HUES64 (cell line): ENCODE measurements at regions not wholly inside any gene's neighbourhood (a gene's known extent, or its start where the extent isn't known, plus 50 kb on each side); places are given as distances from the start of the nearest gene placed in this dataset.

ENCODE experiments used
- H3K27ac ChIP-seq: 2 replicates; pipeline ENCODE4 v1.7.0; 2013; ENCODE audit warnings: low read depth, low read length, inconsistent platforms
- H3K27me3 ChIP-seq: 2 replicates; pipeline ENCODE4 v1.6.1; 2013; ENCODE audit warnings: mild to moderate bottlenecking, low read length; ENCODE audit not compliant: insufficient read depth
- H3K36me3 ChIP-seq: 2 replicates; pipeline ENCODE4 v1.6.1; 2013; ENCODE audit warnings: mild to moderate bottlenecking, low read length; ENCODE audit not compliant: insufficient read depth
- H3K4me1 ChIP-seq: 2 replicates; pipeline ENCODE4 v1.6.1; 2013; ENCODE audit warnings: mild to moderate bottlenecking, low read length, moderate library complexity; ENCODE audit not compliant: insufficient read depth
- H3K4me3 ChIP-seq: 2 replicates; pipeline ENCODE4 v1.5.1; 2013; ENCODE audit warnings: mild to moderate bottlenecking, low read length, moderate library complexity
- H3K9ac ChIP-seq: 2 replicates; pipeline ENCODE4 v1.6.1; 2013; ENCODE audit warnings: mild to moderate bottlenecking, low read depth, low read length
- H3K9me3 ChIP-seq: 2 replicates; pipeline ENCODE4 v1.6.1; 2013; ENCODE audit warnings: low read depth, low read length; ENCODE audit not compliant: insufficient read depth
- WGBS: fragments of 150-250, 120-280 bp; methylation state at CpG from one replicate; pipeline ENCODE4 v1.1.7; 2013; ENCODE audit warnings: missing lambda C conversion rate; 5-methylcytosine and 5-hydroxymethylcytosine counted together

DNA sequence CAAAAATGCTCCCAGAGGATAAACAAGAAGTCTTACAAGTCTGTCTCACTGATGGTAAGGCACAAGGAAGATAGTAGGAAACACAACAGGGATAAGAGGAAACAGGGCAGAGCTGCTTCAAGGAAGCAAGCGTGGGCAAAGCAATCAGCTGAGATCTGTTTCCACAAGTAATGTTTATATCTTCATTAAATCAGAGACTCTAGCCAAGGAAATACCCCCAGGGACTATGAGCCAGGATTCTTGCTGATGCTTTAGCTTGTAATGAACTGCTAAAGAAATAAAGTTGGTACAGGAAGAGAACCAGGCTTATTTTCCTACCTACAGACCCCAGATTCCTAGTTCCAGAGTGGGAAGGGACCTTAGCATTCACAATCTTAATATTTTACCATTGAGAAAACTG lies 112.7 kb upstream of the C3orf80 start:
- Histone ChIP-seq H3K27ac (no peak overlapping the region), H3K4me3 (no peak overlapping the region), H3K9ac (no peak overlapping the region), H3K4me1 (no peaks in the 10 kb centered on the region), H3K36me3 (no peaks in the 10 kb centered on the region), H3K9me3 (no peaks in the 10 kb centered on the region), H3K27me3 (no peaks in the 10 kb centered on the region)
- 100% methylated on average over 1 of the region's 1 CpG for WGBS

DNA sequence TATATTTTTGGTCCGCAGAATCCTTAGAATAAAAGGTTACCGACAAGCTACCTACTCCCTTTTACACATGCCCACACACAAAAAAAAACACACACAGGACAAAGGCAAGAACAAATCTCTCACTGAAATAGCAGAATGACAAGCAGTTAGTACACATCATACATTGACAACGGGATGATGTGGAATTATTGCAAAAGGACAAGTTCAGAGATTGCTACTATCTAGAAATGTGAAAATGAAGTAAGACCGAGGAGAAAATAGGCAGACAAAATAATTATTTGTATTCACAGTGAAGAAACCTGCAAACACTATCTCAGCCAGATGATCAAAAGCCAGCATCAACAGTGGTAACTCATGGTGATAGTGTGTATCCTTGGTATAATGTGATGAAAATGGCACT lies 112.2 kb upstream of the C3orf80 start:
- Histone ChIP-seq H3K27me3 (no peaks in the 10 kb centered on the region), H3K36me3 (no peaks in the 10 kb centered on the region), H3K27ac (no peak overlapping the region), H3K4me1 (peaks cover under 1% of the 10 kb centered on the region; the same call in 1 of the 2 replicates), H3K9ac (no peak overlapping the region), H3K4me3 (no peak overlapping the region), H3K9me3 (no peaks in the 10 kb centered on the region)
- WGBS = 84% methylated on average over 4 of the region's 4 CpGs

DNA sequence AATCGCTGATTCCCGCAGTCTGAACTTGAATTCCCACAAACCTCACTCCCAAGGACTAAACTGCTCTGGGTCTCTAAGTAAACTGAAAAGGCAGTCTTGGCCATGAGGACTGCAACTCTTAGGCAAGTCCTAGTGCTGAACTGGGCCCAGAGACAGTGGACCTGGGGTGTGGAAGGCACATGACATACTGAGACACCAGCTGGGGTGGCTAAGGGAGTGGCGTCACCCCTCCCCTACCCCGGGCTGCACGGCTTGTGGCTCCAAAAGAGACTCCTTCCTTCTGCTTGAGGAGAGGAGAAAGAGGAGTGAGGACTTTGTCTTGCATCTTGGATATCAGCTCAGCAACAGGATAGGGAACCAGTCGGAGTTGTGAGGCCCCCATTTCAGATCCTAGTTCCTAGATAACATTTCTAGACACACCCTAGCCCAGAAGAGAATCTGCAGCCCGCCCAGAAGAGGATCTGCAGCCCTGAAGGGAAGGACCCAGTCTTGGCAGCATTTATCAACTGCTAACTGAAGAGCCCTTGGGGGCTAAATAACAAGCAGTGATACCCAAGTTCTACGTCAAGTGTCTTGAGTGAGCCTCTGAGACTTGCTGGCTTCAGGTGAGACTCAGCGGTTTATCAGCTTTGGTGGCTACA lies 110.7 kb upstream of the C3orf80 start:
- Histone ChIP-seq H3K36me3 (no peaks in the 10 kb centered on the region), H3K4me3 (no peak overlapping the region), H3K27ac (no peak overlapping the region), H3K4me1 (peaks cover 5% of the 10 kb centered on the region; the same call in 1 of the 2 replicates), H3K9me3 (no peaks in the 10 kb centered on the region), H3K27me3 (no peaks in the 10 kb centered on the region), H3K9ac (no peak overlapping the region)
- WGBS = 89% methylated on average over 9 of the region's 9 CpGs

DNA sequence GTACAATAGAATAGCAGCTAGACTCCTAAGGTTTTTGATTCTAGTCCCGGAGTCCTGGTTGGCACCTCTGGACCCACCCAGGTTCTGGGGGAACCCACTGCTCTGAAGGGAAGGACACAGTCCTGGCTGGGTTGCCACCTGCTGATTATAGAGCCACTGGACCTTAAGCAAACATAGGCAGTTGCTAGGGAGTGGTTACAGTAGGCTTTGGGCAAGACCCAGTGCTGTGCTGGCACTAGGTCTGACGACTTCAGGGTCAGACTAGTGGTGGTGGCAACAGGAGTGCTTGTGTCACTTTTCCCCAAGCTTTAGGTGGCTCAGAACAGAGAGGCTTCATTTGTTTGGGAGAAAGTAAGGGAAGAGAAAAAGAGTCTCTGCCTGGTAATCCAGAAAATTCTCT lies 109.8 kb upstream of the C3orf80 start:
- 96% methylated on average over 2 of the region's 2 CpGs for WGBS
- Histone ChIP-seq H3K4me1 (peaks cover 5% of the 10 kb centered on the region; the same call in 1 of the 2 replicates), H3K27me3 (no peaks in the 10 kb centered on the region), H3K36me3 (no peaks in the 10 kb centered on the region), H3K9me3 (no peaks in the 10 kb centered on the region), H3K27ac (no peak overlapping the region), H3K9ac (no peak overlapping the region), H3K4me3 (no peak overlapping the region)

DNA sequence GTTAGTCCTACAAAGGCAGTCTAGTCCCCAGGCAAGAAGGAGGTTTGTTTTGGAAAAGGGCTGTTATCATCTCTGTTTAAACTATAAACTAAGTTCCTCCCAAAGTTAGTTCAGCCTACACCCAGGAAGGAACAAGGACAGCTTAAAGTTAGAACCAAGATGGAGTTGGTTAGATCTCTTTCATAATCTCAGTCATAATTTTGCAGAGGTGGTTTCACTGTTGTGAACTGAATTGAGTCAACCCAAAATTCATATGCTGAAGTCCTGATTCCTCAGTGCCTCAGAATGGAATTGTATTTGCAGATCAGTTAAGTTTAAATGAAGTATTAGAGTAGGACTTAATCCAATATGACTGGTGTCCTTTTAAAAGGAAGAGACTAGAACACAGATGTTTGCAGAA lies 101.0 kb upstream of the C3orf80 start:
- Histone ChIP-seq H3K27ac (no peak overlapping the region), H3K4me3 (no peak overlapping the region), H3K27me3 (no peaks in the 10 kb centered on the region), H3K9me3 (no peaks in the 10 kb centered on the region), H3K9ac (no peak overlapping the region), H3K36me3 (no peaks in the 10 kb centered on the region), H3K4me1 (peaks cover 9% of the 10 kb centered on the region; the same call in 1 of the 2 replicates)

DNA sequence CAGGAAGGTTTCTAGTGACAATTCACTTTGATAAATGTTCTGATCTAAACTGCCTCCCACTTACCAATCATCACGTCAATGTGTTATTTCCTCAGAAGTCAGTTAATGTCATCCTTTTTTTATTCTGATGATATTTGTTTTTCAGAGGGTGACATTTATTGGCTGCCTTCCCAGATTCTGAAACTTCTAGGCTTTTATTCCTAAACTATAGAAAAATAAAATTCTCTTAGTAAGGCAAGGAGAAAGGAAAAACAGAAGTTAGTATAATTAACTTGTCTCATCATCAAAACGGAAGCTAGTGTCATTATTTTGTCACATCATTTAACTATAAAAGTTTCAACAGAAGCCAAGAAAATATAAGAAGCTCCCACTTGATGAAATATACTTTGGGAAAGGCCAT lies 100.0 kb upstream of the C3orf80 start:
- no peak overlapping the region for H3K4me3 ChIP-seq
- WGBS = no CpG with 5 or more reads among the region's 2 CpGs
- no peaks in the 10 kb centered on the region for H3K36me3 ChIP-seq
- no peaks in the 10 kb centered on the region for H3K9me3 ChIP-seq
- H3K9ac ChIP-seq = no peak overlapping the region
- H3K27ac ChIP-seq = no peak overlapping the region
- peaks cover 9% of the 10 kb centered on the region; the same call in 1 of the 2 replicates for H3K4me1 ChIP-seq
- no peaks in the 10 kb centered on the region for H3K27me3 ChIP-seq

DNA sequence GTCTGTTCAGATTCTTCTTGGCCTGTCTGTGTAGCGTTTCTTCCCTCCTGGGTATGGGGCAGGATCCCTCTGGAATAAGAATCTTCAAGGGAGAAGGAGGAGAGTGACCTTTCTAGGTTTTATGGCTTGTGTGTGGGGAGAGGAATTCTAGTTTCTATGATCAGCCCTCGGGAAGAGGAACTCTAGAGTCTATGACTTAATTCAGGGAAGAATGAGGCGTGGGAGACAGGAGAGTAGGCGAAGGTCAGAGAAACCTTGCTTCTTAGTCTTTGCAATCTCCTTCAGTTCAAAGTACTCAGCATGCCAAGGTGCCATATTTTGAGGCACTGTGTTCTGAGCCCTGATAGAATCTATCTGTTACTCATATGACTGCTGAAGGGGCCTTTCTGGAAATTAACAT lies 99.2 kb upstream of the C3orf80 start:
- no peaks in the 10 kb centered on the region for H3K36me3 ChIP-seq
- WGBS = 95% methylated on average over 4 of the region's 4 CpGs
- H3K4me1 ChIP-seq = peaks cover 9% of the 10 kb centered on the region; the same call in 1 of the 2 replicates
- no peaks in the 10 kb centered on the region for H3K27me3 ChIP-seq
- H3K9me3 ChIP-seq = no peaks in the 10 kb centered on the region
- H3K4me3 ChIP-seq = no peak overlapping the region
- no peak overlapping the region for H3K27ac ChIP-seq
- H3K9ac ChIP-seq = no peak overlapping the region

DNA sequence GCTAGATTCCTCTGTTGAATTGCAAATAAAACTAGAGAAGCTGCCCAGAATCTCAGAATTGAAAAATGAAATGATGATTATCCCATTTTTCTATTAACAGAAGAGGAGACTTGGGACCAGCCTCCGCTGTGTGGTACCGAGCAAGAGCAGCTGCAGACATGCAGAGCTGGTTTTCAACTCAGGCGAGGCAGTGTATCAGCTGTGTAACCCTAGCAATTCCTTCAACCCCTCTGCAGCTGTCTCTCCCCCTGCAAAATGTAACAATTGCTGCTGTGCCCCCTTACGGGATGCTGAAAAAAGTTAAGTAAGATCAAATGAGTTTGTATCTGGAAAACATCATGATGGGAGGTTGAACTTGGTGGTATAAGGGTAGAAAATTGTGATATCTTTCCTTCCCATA lies 98.5 kb upstream of the C3orf80 start:
- H3K27me3 ChIP-seq = no peaks in the 10 kb centered on the region
- H3K9ac ChIP-seq = no peak overlapping the region
- H3K27ac ChIP-seq = no peak overlapping the region
- H3K4me3 ChIP-seq = no peak overlapping the region
- no peaks in the 10 kb centered on the region for H3K9me3 ChIP-seq
- no peaks in the 10 kb centered on the region for H3K36me3 ChIP-seq
- H3K4me1 ChIP-seq = peaks cover 9% of the 10 kb centered on the region; the same call in 1 of the 2 replicates
- WGBS = 89% methylated on average over 4 of the region's 4 CpGs

DNA sequence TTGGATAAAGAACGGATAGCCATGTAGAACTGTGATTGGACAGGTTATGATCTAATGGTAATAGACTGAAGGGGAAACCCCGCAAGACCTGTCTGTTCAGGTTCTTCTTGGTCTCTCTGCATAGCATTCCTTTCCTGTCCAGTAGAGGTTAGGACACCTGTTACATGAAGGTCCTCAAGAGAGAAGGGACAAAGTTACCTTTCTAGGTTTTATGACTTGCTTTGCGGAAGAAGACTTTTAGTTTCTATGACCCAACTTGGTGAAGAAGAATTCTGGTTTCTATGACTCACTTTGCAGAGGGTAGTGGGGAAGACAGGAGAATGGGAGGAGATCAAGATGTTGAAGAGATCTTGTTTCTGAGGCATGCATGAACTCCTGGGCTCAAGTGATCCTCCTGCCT lies 97.9 kb upstream of the C3orf80 start:
- H3K4me1 ChIP-seq = peaks cover 9% of the 10 kb centered on the region; the same call in 1 of the 2 replicates
- H3K9me3 ChIP-seq = no peaks in the 10 kb centered on the region
- no peaks in the 10 kb centered on the region for H3K36me3 ChIP-seq
- WGBS = 93% methylated on average over 3 of the region's 3 CpGs
- H3K9ac ChIP-seq = no peak overlapping the region
- no peaks in the 10 kb centered on the region for H3K27me3 ChIP-seq
- H3K27ac ChIP-seq = no peak overlapping the region
- H3K4me3 ChIP-seq = no peak overlapping the region

DNA sequence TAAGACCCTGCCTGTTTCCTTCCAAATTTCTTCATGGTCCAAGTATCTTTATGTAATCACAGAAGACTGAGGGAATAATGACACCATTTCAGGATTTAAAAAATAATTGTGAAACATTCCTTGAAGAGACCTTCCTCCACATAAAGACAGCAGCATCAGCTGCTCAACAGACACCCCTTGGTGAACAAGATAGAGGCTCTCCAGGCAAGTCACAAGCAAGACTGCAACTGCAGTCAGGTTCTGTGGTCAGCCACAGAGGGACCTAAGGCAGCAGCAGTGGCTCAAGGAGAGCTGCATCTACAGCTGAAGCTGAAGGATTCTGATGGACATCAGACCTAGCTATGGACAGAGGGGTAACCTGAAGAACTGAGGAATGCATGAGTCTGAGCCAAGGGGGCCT lies 97.2 kb upstream of the C3orf80 start:
- H3K9me3 ChIP-seq = no peaks in the 10 kb centered on the region
- no peak overlapping the region for H3K9ac ChIP-seq
- no peak overlapping the region for H3K4me3 ChIP-seq
- H3K4me1 ChIP-seq = peaks cover 1% of the 10 kb centered on the region; the same call in 1 of the 2 replicates
- no peaks in the 10 kb centered on the region for H3K27me3 ChIP-seq
- no peaks in the 10 kb centered on the region for H3K36me3 ChIP-seq
- H3K27ac ChIP-seq = no peak overlapping the region

DNA sequence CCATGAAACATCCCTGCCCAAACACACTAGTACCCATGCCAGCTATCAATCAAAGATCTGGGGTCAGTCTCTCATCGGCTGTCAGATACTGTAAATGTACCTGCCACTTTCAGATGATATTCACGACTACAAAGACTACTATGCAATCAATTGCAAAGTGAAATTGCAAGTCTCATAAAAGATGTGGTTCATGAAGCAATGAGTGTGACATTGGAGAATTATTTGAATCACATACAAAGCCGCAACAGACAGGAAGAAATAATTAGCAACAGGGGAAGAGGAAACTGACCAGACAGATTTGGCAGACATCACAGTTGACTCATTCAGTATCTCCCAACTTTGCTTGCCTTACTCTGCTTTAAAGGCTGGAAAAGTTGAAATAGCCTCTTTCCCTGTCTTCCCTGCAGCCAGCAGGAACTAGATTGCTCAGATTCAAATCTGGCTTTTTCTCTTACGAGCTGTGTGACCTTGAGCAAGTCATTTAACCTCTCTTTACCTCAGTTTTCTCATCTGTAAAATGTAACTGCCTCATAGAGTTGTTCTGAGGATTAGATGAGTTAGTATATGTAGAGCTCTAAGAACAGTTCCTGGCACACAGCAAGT lies 95.7 kb upstream of the C3orf80 start:
- WGBS = 96% methylated on average over 4 of the region's 4 CpGs
- no peak overlapping the region for H3K4me3 ChIP-seq
- H3K9ac ChIP-seq = no peak overlapping the region
- no peaks in the 10 kb centered on the region for H3K4me1 ChIP-seq
- no peaks in the 10 kb centered on the region for H3K36me3 ChIP-seq
- H3K27ac ChIP-seq = no peak overlapping the region
- H3K9me3 ChIP-seq = no peaks in the 10 kb centered on the region
- H3K27me3 ChIP-seq = no peaks in the 10 kb centered on the region

DNA sequence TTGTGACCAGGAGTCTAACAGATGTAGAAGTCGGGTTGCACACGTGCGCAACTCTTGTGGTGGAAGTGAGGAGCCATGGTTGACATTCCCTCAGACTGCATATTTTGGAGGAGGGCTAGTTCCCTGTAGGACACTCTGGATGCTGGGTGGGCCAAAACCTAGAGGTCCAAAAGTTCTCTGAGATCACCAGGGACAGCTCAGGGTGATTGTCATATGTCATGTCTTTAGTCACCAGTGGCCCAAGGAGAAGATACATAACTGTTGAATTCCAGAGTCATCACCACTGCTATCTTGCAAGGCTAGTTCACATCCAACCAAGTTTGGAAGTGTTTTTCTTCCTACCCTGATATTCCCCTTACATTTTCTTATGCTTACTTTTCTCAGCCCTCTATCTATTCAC lies 95.2 kb upstream of the C3orf80 start:
- Histone ChIP-seq H3K4me3 (no peak overlapping the region), H3K27me3 (no peaks in the 10 kb centered on the region), H3K9ac (no peak overlapping the region), H3K4me1 (no peaks in the 10 kb centered on the region), H3K9me3 (no peaks in the 10 kb centered on the region), H3K36me3 (no peaks in the 10 kb centered on the region), H3K27ac (no peak overlapping the region)
- WGBS = 95% methylated on average over 3 of the region's 3 CpGs
